H9 (cell line): ENCODE measurements at regions not wholly inside any gene's neighbourhood (a gene's known extent, or its start where the extent isn't known, plus 50 kb on each side); places are given as distances from the start of the nearest gene placed in this dataset.
"Not testable (repeated sequence)": the region's sequence is repeated elsewhere in the genome, so short reads cannot be mapped to it uniquely, and the experiment has no call there.

ENCODE experiments used
- DNase-seq: peaks from one replicate; pipeline ENCODE4 v3.0.0-alpha.2; 2017
- H2AFZ ChIP-seq: one replicate; pipeline ENCODE4 v1.6.1; 2013; ENCODE audit warnings: mild to moderate bottlenecking, low read length, control low read depth, moderate library complexity
- H2AK5ac ChIP-seq: 2 replicates; pipeline ENCODE4 v1.6.1; 2013; ENCODE audit warnings: low read length, control low read depth, mixed read lengths; ENCODE audit not compliant: insufficient read length
- H2BK120ac ChIP-seq: one replicate; pipeline ENCODE4 v1.6.1; 2013; ENCODE audit warnings: low read depth, mild to moderate bottlenecking, low read length, control low read depth, inconsistent platforms; ENCODE audit not compliant: poor library complexity, severe bottlenecking
- H2BK12ac ChIP-seq: 2 replicates; pipeline ENCODE4 v1.6.1; 2013; ENCODE audit warnings: low read length, control low read depth, mixed read lengths, low read depth; ENCODE audit not compliant: insufficient read length
- H2BK15ac ChIP-seq: 2 replicates; pipeline ENCODE4 v1.6.1; 2013; ENCODE audit warnings: low read depth, low read length, control low read depth
- H2BK20ac ChIP-seq: one replicate; pipeline ENCODE4 v1.6.1; 2013; ENCODE audit warnings: low read depth, mild to moderate bottlenecking, low read length, control low read depth, inconsistent platforms; ENCODE audit not compliant: poor library complexity, severe bottlenecking
- H2BK5ac ChIP-seq: 2 replicates; pipeline ENCODE4 v1.6.1; 2013; ENCODE audit warnings: low read length, control low read depth, mixed read lengths; ENCODE audit not compliant: insufficient read length
- H3K14ac ChIP-seq: 2 replicates; pipeline ENCODE4 v1.6.1; 2013; ENCODE audit warnings: low read length, control low read depth; ENCODE audit not compliant: insufficient read depth
- H3K18ac ChIP-seq: 2 replicates; pipeline ENCODE4 v1.6.1; 2013; ENCODE audit warnings: low read depth, mild to moderate bottlenecking, mixed read lengths, low read length, control low read depth; ENCODE audit not compliant: insufficient read length
- H3K23ac ChIP-seq: 2 replicates; pipeline ENCODE4 v1.6.1; 2013; ENCODE audit warnings: low read length, control low read depth, mixed read lengths, low read depth; ENCODE audit not compliant: insufficient read length
- H3K23me2 ChIP-seq: 2 replicates; pipeline ENCODE4 v1.6.1; 2013; ENCODE audit warnings: low read depth, mild to moderate bottlenecking, mixed read lengths, low read length, control low read depth; ENCODE audit not compliant: insufficient read length, poor library complexity, severe bottlenecking
- H3K27ac ChIP-seq: 2 replicates; pipeline ENCODE4 v1.5.1; 2013; ENCODE audit warnings: low read length, control low read depth, mixed read lengths, low read depth; ENCODE audit not compliant: insufficient read length
- H3K27me3 ChIP-seq: 2 replicates; pipeline ENCODE4 v1.6.1; 2013; ENCODE audit warnings: low read length, control low read depth, inconsistent platforms; ENCODE audit not compliant: insufficient read depth
- H3K4ac ChIP-seq: 2 replicates; pipeline ENCODE4 v1.6.1; 2013; ENCODE audit warnings: low read depth, mild to moderate bottlenecking, control low read depth, inconsistent platforms, low read length, moderate library complexity
- H3K4me1 ChIP-seq: 2 replicates; pipeline ENCODE4 v1.6.1; 2013; ENCODE audit warnings: low read length, control low read depth, inconsistent platforms; ENCODE audit not compliant: insufficient read depth
- H3K4me2 ChIP-seq: 2 replicates; pipeline ENCODE4 v1.6.1; 2013; ENCODE audit warnings: low read length, control low read depth, mixed read lengths; ENCODE audit not compliant: insufficient read length, insufficient read depth
- H3K56ac ChIP-seq: 2 replicates; pipeline ENCODE4 v1.6.1; 2013; ENCODE audit warnings: low read depth, mild to moderate bottlenecking, mixed read lengths, low read length, control low read depth; ENCODE audit not compliant: insufficient read length
- H3K79me1 ChIP-seq: 2 replicates; pipeline ENCODE4 v1.6.1; 2013; ENCODE audit warnings: low read depth, mild to moderate bottlenecking, moderate library complexity, low read length, control low read depth, inconsistent platforms; ENCODE audit not compliant: insufficient read depth, poor library complexity, severe bottlenecking
- H3K79me2 ChIP-seq: 2 replicates; pipeline ENCODE4 v1.6.1; 2013; ENCODE audit warnings: low read length, control low read depth, inconsistent platforms; ENCODE audit not compliant: insufficient read depth
- H3K9ac ChIP-seq: 2 replicates; pipeline ENCODE4 v1.6.1; 2013; ENCODE audit warnings: low read length, control low read depth, mixed read lengths; ENCODE audit not compliant: insufficient read length; ENCODE audit errors: extremely low read depth
- H3K9me3 ChIP-seq: one replicate; pipeline ENCODE4 v1.6.1; 2013; ENCODE audit warnings: low read depth, low read length, inconsistent platforms; ENCODE audit not compliant: control insufficient read depth
- H3T11ph ChIP-seq: one replicate; pipeline ENCODE4 v1.6.1; 2013; ENCODE audit warnings: mild to moderate bottlenecking, low read length, control low read depth, inconsistent platforms
- H4K20me1 ChIP-seq: one replicate; pipeline ENCODE4 v1.6.1; 2013; ENCODE audit not compliant: control insufficient read depth, insufficient read length, insufficient read depth
- H4K5ac ChIP-seq: 2 replicates; pipeline ENCODE4 v1.6.1; 2013; ENCODE audit warnings: low read depth, mild to moderate bottlenecking, mixed read lengths, low read length, control low read depth; ENCODE audit not compliant: insufficient read length
- H4K8ac ChIP-seq: replicated peaks from 2 replicates; pipeline ENCODE4 v1.6.1; 2013; ENCODE audit warnings: low read length, control low read depth, mixed read lengths, low read depth; ENCODE audit not compliant: insufficient read length
- H4K91ac ChIP-seq: 2 replicates; pipeline ENCODE4 v1.6.1; 2013; ENCODE audit warnings: low read depth, mild to moderate bottlenecking, moderate library complexity, mixed read lengths, low read length, control low read depth; ENCODE audit not compliant: insufficient read length
- H3K27ac Mint-ChIP-seq, 3 experiments: 2 replicates in 2 of 3; 3 replicates in 1 of 3; pipeline ENCODE4 v1.8.0; 2020 to 2021; ENCODE audit warnings: mixed read lengths in 3 of 3, mild to moderate bottlenecking in 1 of 3, moderate library complexity in 1 of 3
- H3K27me3 Mint-ChIP-seq: 2 replicates; pipeline ENCODE4 v1.8.0; 2021; ENCODE audit warnings: low read depth, mild to moderate bottlenecking, moderate library complexity, mixed read lengths
- H3K36me3 Mint-ChIP-seq, 3 experiments: 2 replicates in 2 of 3; 3 replicates in 1 of 3; pipeline ENCODE4 v1.8.0; 2020 to 2021; ENCODE audit warnings: low read depth in 3 of 3, mixed read lengths in 3 of 3; ENCODE audit not compliant: insufficient read depth in 1 of 3
- H3K4me1 Mint-ChIP-seq, 2 experiments: 2 replicates each; pipeline ENCODE4 v1.8.0; 2020; ENCODE audit warnings: mixed read lengths in 2 of 2
- H3K4me3 Mint-ChIP-seq, 2 experiments: 2 replicates in 1 of 2; 3 replicates in 1 of 2; pipeline ENCODE4 v1.8.0; 2020 to 2021; ENCODE audit warnings: mild to moderate bottlenecking in 2 of 2, mixed read lengths in 2 of 2, moderate library complexity in 1 of 2
- H3K9me3 Mint-ChIP-seq, 2 experiments: 2 replicates in 1 of 2; 3 replicates in 1 of 2; pipeline ENCODE4 v1.8.0; 2020; ENCODE audit warnings: mild to moderate bottlenecking in 2 of 2, mixed read lengths in 2 of 2, moderate library complexity in 1 of 2
- WGBS: extraction: QIAGEN DNeasy Blood & Tissue Kit; methylation state at CpG from one replicate; pipeline ENCODE4 v1.1.7; 2013; ENCODE audit warnings: missing lambda C conversion rate, low lambda C conversion rate, mixed read lengths; ENCODE audit not compliant: insufficient read length; ENCODE audit errors: extremely low coverage; 5-methylcytosine and 5-hydroxymethylcytosine counted together

- not testable (repeated sequence) for H3K23ac ChIP-seq, H3K27ac Mint-ChIP-seq, H2BK120ac ChIP-seq, H3K4ac ChIP-seq, H3K27me3 ChIP-seq, H3K9me3 ChIP-seq, H2AFZ ChIP-seq, H3K4me2 ChIP-seq, H3K36me3 Mint-ChIP-seq, H3K23me2 ChIP-seq, DNase-seq, H3K27ac ChIP-seq, H3K9ac ChIP-seq, H3K9me3 Mint-ChIP-seq, H4K8ac ChIP-seq, H3K4me1 Mint-ChIP-seq, H4K20me1 ChIP-seq, H3K27me3 Mint-ChIP-seq, H3K4me1 ChIP-seq, H2BK5ac ChIP-seq, H3K79me2 ChIP-seq, H3K18ac ChIP-seq, H2BK12ac ChIP-seq, H4K91ac ChIP-seq, H3K4me3 Mint-ChIP-seq, H3T11ph ChIP-seq, H3K56ac ChIP-seq, H3K79me1 ChIP-seq, H3K14ac ChIP-seq, H2BK15ac ChIP-seq, H4K5ac ChIP-seq, H2AK5ac ChIP-seq, H2BK20ac ChIP-seq
- no CpG with 5 or more reads among the region's 46 CpGs for WGBS
Measured at GRCh38 chr9:63450836-63451235, 1834.2 kb downstream of the FOXD4L5 start.

- DNase-seq, H3K14ac ChIP-seq, H4K8ac ChIP-seq, H4K20me1 ChIP-seq, H3K4ac ChIP-seq, H2AFZ ChIP-seq, H3K27me3 Mint-ChIP-seq, H3K4me1 Mint-ChIP-seq, H2BK15ac ChIP-seq, H2BK120ac ChIP-seq, H4K91ac ChIP-seq, H3K27me3 ChIP-seq, H3K23me2 ChIP-seq, H3K4me3 Mint-ChIP-seq, H3K56ac ChIP-seq, H2BK5ac ChIP-seq, H3K36me3 Mint-ChIP-seq, H3K79me1 ChIP-seq, H3K27ac ChIP-seq, H3K23ac ChIP-seq, H3K4me1 ChIP-seq, H2BK20ac ChIP-seq, H2AK5ac ChIP-seq, H3K18ac ChIP-seq, H3K9me3 ChIP-seq, H3K4me2 ChIP-seq, H2BK12ac ChIP-seq, H4K5ac ChIP-seq, H3K27ac Mint-ChIP-seq, H3K9me3 Mint-ChIP-seq, H3K79me2 ChIP-seq, H3K9ac ChIP-seq, H3T11ph ChIP-seq: not testable (repeated sequence)
- no CpG with 5 or more reads among the region's 3 CpGs for WGBS
Measured at GRCh38 chr9:63425123-63425522, 1859.9 kb downstream of the FOXD4L5 start.
